ENCODE measurements at regions not wholly inside any gene's neighbourhood (a gene's known extent, or its start where the extent isn't known, plus 50 kb on each side); places are given as distances from the start of the nearest gene placed in this dataset.
"Not testable (repeated sequence)": the region's sequence is repeated elsewhere in the genome, so short reads cannot be mapped to it uniquely, and the experiment has no call there.

DNA sequence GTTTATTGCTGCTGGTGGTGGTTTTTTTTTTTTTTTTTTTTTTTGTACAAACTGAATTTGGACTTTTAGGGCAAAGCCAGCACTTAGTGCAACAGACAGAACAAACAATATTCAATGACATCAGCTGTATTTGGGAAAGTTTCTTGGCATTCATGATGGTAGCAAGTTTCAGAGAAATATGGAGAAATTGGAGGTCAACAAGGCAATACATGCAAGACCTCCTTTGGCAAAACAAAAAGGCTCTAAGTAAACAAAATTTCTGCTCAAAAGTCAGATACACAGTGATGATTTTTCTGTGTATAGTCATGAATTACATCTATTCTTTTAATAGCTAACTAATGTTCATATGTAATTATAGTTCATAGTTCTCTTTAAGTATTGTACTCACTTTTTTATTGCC is 612.5 kb upstream of the LUZP2 start:
- DNase-seq, result no peak

DNA sequence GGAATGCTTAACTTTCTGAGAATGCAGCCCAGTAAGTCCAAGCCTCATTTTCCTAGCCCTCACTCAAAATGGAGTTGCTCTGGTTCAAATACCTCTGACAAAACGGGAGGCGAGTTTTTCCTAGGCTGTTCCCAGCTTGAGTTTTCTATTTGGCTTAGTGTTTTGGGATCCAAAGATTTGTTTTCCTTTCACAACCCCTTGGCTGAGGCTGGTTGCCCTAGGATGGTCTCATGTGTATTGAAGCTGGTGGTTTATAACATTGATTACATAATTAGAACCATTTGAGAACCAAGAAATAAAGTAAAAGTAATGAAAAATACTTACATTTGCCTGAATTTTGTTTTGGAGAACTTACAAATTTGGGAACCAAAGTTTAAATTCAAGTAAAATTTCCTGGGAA is 611.1 kb upstream of the LUZP2 start:
- no peak for DNase-seq

DNA sequence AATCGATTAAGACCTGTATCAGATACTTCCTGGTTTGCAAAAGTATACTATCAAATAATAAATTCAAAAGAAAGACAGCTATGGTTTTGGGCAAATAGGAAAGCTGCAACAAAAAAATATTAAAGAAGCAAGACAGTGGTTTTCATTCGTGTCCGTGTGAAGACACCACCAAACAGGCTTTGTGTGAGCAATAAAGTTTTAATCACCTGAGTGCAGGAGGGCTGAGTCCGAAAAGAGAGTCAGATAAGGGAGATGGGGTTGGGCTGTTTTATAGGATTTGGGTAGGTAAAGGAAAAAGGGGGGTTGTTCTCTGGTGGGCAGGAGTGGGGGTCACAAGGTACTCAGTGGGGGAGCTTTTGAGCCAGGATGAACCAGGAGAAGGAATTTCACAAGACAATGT is 609.7 kb upstream of the LUZP2 start:
- not testable (repeated sequence) for DNase-seq

DNA sequence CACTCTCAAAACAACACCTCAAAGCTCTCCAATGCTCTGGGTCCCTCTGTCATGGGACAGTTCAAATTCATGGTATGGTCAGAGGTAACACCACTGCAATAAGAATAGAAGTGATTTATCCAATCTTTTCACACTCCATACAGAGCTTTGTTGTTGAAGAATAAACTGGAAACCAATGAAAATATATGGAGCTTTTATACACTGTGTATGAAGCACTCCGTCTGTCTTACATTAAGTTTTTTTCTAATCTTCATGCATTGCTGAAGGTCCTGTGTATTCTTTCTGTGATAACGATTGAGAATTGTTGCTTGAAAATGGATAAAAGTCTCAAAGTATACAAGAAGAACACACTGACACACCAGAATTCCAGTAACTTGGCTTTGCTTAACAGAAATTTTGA is 603.7 kb upstream of the LUZP2 start:
- DNase-seq, result no peak

DNA sequence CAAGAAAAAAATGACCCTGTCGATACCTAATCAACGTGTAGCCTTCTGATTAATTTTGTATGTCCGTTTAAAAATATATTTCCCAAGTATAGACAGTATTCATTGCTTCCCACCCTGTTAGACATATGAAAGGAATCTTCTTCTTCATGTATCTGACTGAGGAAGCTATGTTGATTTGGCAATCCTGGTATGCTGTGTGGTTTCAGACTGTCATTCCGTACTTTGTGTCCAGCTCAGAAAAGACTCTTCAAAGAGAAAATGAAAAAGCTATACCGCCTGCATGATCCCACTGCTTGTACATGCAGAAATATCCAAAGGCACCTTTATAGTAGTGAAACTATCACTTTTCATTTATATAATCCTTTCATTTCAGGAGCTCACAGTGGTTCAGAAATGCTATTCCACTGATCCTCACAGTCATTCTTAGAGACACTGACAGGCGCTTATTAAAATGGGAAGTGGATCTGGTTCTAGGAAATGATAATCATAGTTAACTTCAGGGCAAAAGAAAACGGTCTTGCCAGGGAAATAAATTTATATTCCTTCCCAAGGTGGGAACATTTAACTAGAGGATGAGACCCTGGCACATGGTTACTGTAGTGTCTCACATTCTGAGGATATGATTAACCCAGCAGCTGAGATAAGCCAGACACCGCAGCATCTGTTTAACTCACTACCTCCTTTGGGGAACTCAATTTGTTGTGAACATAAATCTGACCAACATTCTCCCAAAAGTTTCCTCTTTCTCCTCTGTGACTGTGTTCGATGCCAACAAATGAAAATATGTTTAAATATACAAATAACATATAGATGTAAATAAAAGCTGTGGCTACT is 599.2 kb upstream of the LUZP2 start:
- DNase-seq, result no peak

DNA sequence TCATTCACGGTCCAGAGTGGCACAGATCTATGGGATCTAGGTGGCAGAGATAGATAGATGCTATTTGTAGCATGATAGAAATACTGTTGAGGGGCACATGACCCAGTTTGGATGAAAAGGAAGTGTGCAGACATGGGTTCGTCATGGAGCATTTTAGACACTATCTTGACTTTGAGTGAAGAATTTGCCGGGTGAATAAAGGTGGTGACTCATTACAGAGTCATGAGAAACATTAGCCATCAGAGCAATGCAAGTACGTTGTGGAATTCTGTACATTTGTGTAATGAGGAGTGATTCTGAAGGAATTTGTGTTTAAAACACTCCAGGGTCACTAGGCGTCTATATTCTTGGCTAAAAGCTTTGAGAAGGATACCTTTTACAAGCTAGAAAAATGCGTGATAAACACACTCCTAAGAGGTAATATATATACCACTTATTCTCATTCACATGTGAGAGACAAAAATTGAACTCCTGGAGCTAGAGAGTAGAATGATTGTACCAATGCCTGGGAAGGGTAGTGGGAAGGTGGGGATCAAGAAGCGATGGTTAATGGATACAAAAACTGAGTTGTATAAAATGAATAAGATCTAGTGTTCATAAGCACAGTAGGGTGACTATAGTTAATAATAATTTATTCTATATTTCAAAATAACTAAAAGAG is 593.7 kb upstream of the LUZP2 start:
- no peak for DNase-seq

DNA sequence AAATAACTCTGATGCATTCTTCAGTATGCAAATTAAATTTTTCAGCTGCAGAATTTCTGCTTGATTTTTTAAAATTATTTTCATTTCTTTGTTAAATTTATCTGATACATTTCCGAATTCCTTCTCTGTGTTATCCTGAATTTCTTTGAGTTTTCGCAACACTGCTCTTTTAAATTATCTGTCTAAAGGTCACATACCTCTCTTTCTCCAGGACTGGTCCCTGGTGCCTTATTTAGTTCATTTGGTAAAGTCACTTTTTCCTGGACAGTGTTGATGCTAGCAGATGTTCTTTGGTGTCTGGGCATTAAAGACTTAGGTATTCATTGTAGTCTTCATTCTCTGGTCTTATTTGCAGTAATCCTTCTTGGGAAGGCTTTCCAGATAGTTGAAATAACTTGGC is 577.4 kb upstream of the LUZP2 start:
- DNase-seq, result no peak

DNA sequence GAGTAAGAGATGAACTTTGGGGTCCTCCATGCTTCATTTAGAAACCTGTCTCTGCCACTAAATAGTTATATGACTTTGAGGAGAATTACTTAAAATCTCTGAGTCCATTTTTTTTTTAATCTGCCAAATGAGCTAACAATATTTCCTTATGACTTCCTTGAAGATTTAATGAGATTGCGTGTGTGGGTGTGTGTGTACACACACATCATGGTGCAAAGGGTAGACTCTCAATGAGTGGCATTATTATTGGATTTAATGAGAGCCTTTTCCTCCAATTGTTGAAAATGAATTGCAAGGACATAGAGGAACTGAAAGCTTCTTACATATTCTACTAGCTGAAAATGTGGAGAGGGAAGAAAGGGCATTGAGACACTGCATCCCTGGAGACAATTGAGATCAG is 573.5 kb upstream of the LUZP2 start:
- no peak for DNase-seq

DNA sequence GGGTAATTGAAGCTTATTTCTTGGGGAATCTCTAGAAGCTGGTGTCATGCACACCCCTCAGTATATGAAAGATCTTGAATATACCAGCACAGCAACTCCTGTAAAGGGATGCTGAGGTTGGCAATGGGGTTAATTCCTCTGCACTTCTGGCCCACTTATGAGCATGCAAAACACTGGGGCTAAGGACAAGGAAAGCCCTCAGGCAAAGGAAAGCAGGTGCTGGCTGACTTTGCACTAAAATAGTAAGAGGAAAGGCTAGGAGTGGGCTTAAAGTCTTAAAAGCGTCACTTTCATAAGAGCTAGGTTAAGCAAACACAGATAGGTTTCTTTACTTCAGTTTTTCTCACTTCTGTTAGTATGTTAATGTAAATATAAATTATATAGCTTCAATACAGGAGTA is 572.6 kb upstream of the LUZP2 start:
- DNase-seq, result no peak

DNA sequence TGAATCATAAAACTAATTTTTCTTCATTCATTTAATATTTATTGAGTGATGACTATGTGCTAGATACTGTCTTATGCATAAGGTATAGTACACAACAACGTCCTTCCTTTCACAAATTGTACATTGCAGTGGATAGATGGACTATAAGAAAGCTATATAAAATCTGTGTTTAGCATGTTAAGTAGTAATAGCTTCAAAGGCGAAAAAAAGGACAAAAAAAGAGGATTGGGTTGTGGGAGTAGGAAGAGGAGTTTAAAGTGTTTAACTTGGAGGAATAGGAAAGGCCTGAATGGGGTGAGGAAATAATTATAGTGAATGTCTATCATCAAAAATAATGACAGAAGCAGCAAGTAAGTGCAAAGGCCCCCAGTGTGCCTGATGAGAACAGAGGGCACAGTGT is 565.4 kb upstream of the LUZP2 start:
- no peak for DNase-seq

DNA sequence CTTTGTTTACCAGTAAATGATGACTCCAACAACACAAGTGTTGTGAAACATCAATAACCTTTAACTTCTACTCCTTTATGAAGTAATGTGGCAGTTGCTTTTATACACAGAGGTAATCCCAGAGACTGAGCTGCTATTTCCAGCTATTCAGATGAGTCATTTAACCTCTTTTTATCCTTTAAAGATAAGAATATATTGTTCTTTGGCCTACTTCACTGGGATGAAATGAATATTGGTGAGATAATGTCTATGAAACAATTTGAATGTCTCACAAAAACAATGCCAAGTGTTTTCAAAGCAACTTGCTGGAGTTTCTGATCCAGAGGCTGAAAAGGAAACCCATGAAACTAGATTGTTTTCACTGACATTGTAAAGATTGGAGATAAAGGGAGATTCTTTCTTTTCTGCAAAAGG is 564.4 kb upstream of the LUZP2 start:
- DNase-seq, result no peak

DNA sequence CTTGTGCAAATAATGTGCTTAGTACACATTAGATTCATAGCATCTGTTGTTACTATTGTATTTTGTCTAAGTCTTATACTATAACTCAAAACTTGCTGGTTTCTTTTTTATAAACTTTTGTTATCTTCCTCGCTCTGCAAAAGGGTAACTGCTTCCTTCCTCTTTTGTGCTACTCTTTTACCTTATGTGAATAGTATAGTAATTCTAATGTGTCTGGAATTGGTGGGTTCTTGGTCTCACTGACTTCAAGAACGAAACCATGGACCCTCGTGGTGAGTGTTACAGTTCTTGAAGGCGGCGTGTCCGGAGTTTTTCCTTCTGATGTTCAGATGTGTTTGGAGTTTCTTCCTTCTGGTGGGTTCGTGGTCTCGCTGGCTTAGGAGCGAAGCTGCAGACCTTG is 563.1 kb upstream of the LUZP2 start:
- no peak for DNase-seq

DNA sequence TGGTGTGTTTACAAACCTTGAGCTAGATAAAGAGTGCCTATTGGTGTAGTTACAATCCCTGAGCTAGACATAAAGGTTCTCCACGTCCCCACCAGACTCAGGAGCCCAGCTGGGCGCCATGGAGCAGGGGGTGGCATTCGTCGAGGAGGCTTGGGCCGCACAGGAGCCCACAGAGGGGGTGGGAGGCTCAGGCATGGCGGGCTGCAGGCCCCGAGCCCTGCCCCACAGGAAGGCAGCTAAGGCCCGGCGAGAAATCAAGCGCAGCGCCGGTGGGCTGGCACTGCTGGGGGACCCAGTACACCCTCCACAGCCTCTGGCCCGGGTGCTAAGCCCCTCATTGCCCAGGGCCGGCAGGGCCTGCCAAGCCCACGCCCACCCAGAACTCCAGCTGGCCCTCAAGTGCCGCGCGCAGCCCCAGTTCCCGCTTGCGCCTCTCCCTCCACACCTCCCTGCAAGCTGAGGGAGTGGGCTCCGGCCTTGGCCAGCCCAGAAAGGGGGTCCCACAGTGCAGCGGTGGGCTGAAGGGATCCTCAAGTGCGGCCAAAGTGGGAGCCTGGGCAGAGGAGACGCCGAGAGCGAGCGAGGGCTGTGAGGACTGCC is 562.1 kb upstream of the LUZP2 start:
- DNase-seq, result not testable (repeated sequence)

DNA sequence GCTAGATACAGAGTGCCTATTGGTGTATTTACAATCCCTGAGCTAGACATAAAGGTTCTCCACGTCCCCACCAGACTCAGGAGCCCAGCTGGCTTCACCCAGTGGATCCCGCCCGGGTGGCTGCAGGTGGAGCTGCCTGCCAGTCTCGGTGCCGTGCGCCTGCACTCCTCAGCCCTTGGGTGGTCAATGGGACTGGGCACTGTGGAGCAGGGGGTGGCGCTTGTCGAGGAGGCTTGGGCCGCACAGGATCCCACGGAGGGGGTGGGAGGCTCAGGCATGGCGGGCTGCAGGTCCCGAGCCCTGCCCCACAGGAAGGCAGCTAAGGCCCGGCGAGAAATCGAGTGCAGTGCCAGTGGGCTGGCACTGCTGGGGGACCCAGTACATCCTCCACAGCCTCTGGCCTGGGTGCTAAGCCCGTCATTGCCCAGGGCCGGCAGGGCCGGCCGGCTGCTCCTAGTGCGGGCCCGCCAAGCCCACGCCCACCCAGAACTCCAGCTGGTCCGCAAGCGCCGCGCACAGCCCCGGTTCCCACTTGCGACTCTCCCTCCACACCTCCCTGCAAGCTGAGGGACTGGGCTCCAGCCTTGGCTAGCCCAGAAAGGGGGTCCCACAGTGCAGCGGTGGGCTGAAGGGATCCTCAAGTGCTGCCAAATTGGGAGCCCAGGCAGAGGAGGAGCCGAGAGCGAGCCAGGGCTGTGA is 554.6 kb upstream of the LUZP2 start:
- DNase-seq, result not testable (repeated sequence)

DNA sequence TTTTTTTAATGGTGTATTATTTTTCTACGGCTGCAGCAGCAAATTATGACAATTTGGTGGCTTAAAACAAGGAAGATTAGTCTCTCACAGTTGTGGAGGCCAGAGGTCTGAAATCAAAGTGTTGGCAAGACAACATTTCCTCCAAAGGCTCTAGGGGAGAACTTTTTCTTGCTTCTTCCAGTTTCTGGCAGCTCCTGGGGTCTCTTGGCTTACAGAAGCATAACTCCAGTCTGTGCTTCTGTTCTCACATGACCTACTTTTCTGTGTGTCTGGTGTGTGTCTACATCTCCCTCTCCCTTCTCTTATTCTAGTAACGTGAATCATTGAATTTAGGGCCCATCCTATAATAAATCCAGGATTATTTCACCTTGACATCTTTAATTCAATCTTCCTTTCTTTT is 551.9 kb upstream of the LUZP2 start:
- DNase-seq, result no peak

DNA sequence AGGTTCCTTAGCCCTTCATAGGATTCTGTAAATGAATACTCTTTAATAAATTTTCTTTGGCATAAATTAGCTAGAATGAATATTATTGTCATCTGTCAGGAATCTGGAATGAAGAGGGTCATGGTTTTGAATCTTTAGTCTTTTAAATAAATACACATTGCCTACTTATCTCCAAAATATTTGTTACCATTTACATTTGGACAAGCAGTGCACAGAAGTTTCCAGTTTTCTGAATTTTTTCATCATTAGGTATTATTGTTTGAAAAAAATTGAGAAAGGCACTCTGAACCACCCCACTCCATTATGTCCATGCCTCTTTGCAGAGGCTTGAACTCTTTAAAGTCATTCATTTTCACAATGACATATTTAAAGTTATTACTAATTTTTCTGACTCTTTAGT is 549.0 kb upstream of the LUZP2 start:
- DNase-seq, result no peak

DNA sequence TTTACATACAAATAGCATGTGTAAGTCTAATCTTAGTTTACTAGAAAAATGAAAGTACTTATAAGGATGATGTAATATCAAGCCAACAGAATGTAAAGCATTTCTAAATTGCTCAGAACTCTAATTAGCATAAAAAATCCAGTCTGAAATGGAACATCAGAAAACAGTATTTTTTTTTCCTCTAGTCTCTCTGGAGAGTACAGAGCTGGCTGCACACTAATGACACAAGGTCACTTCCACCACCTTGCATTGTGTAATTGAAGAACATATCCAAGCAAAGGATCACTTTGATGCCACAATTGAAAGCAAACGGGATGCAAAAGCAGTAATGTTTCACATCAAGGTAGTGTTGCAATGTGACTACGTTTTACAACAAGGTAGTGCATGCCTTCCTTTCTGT is 548.0 kb upstream of the LUZP2 start:
- DNase-seq, result no peak

DNA sequence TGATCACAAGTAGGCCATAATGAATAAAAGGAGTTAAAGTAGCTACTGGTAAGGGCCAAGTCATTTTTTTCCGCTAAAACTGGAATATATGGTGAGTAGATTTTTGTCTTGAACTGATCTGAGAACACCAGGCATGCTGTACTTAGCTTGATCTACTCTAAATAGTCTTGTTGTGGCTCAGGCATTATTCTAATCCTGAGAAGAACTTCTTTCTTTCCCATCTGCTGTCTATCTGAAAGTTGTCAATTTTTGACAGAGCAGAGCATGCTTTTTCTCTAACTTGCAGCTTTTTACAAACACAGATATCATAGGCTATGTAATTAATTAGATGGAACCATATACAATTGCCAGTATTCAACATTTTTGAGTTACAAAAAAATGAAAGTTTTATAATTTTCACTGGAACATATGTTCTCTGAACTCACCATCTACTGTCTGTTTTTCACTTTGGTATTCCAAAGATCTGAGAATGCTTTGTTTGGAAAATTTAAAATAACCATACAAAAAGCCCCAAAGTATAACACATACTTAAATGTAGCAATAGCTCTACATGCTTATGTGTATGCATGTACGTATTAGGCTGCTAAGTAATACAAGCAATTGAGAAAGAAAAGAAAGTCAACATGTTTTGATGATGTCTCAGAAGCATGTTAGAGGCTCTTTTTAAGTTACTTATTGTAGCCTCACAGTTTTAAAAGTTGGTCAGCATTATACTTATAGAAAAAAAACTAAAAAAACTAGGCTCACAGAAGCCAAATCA is 542.7 kb upstream of the LUZP2 start:
- DNase-seq, result no peak

DNA sequence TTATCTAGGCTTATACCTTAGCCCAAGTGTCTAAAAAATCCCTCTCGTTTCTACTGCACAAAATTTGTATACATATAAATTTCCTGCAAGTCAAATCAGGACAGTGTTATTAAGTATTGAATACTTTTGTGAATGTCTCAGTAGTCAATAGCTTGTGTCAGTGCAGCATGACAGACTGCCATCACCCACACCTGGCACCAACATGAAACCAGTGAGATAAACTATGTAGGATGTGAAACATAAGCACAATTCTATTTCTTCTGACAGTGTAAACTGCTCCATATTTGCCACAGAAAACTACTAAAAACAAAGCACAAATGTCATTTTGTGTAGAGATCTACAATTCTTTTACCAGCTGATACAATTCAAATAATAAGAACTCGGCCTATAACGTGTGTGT is 542.1 kb upstream of the LUZP2 start:
- no peak for DNase-seq

DNA sequence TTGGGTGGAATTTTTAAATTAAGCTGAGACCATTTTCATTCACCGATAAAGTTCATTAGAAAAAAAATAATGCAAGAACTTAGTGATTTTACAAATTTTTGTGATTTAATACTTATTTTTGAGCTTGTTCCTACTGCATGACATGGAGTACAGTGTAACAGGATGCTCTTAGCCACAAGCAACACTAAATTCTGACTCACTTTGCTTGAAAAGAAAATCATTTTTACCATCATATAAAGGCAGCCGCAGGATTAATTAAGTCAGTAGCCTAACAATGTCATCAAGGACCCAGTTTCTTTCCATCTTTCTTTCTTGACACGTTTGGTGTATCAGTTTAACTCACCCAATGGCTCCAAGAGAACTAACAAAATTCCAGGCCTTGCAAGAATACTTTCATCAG is 540.3 kb upstream of the LUZP2 start:
- no peak for DNase-seq

DNA sequence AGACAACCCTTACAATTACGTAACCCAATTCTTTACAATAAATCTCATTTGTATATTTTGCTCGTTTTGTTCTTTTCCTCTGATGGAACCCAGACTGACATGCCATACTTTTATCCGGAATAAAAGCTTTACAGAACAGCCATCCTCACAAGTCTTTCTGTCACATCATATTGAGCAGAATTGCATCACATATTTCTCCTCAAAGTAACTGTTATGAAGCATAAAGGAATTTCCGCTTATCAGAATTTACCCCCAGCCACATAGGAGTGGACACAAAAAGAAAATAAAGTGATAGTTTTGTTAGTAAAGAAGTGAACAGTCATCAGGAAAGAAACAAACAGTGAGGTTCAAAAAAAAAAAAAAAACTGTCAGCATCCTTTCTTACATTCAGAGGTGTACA is 539.5 kb upstream of the LUZP2 start:
- no peak for DNase-seq

DNA sequence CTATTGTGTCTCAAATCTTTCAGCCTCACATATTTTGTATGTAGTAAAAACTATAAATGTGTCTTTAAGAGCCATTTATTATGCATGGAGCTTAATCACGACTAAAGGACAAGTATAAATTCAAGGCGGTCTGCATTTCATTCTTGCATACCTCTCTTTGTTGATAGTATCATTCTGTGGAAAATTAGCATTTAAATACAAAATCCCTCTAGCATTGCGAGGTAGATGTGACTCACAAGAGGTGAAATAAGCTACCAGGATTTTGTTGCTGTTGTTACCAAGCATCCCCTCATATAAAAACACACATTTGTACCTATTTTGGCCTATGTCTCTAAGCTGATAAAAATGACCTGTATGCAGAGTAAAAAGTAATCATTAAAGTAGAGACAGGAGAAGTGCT is 537.4 kb upstream of the LUZP2 start:
- no peak for DNase-seq

Data from NCI-H446 treated with DMSO at 0.1 percent for 48 hours (cell line).